GM23338 (cell line): ENCODE measurements at regions not wholly inside any gene's neighbourhood (a gene's known extent, or its start where the extent isn't known, plus 50 kb on each side); places are given as distances from the start of the nearest gene placed in this dataset.

Experiments used
- EZH2 ChIP-seq: fragments of 200-600 bp; sonication (generic); IDR thresholded peaks from one replicate; pipeline ENCODE4 v1.8.0; 2017; ENCODE audit warnings: antibody characterized with exemption, mild to moderate bottlenecking, low read depth; ENCODE audit not compliant: unreplicated experiment
- POLR2AphosphoS5 ChIP-seq: IDR thresholded peaks from 2 replicates; pipeline ENCODE4 v1.6.1; 2016; ENCODE audit warnings: antibody characterized with exemption, low read depth
- STAT1 ChIP-seq: IDR thresholded peaks from one replicate; pipeline ENCODE4 v1.6.1; 2016; ENCODE audit warnings: antibody characterized with exemption; ENCODE audit not compliant: unreplicated experiment
- TF ChIP-seq, protein P1 (sequence below): IDR thresholded peaks from one replicate; pipeline ENCODE4 v1.6.1; 2018; ENCODE audit warnings: antibody characterized with exemption; ENCODE audit not compliant: unreplicated experiment
- TF ChIP-seq, protein P2 (sequence below), 2 experiments: fragments of 200-600 bp in 1 of 2; sonication (generic) in 1 of 2; conservative IDR thresholded peaks; 2 replicates each; pipeline versions ENCODE4 v1.5.1 to v1.6.1; 2016 to 2017; ENCODE audit warnings: antibody characterized with exemption in 2 of 2, low read depth in 2 of 2, mild to moderate bottlenecking in 2 of 2, moderate library complexity in 1 of 2

DNA sequence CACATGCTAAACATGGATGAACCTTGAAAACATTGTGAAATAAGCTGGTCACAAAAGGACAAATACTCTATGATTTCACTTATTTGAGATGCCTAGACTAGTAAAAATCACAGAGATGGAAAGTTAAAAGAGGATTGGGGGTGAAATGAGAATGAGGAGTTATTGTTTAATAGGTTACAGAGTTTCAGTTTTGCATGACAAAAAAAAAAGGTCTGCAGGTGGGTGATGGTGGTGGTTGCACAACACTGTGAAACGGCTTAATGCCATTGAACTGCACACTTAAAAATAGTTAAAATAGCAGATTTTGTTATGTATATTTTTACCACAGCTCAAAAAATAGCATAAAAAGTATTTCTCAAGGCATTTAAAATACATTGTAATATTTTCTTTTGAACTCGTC is 151.9 kb upstream of the NRXN3 start:
- TF ChIP-seq, protein P1, sequence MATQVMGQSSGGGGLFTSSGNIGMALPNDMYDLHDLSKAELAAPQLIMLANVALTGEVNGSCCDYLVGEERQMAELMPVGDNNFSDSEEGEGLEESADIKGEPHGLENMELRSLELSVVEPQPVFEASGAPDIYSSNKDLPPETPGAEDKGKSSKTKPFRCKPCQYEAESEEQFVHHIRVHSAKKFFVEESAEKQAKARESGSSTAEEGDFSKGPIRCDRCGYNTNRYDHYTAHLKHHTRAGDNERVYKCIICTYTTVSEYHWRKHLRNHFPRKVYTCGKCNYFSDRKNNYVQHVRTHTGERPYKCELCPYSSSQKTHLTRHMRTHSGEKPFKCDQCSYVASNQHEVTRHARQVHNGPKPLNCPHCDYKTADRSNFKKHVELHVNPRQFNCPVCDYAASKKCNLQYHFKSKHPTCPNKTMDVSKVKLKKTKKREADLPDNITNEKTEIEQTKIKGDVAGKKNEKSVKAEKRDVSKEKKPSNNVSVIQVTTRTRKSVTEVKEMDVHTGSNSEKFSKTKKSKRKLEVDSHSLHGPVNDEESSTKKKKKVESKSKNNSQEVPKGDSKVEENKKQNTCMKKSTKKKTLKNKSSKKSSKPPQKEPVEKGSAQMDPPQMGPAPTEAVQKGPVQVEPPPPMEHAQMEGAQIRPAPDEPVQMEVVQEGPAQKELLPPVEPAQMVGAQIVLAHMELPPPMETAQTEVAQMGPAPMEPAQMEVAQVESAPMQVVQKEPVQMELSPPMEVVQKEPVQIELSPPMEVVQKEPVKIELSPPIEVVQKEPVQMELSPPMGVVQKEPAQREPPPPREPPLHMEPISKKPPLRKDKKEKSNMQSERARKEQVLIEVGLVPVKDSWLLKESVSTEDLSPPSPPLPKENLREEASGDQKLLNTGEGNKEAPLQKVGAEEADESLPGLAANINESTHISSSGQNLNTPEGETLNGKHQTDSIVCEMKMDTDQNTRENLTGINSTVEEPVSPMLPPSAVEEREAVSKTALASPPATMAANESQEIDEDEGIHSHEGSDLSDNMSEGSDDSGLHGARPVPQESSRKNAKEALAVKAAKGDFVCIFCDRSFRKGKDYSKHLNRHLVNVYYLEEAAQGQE = no peak
- TF ChIP-seq, protein P2, sequence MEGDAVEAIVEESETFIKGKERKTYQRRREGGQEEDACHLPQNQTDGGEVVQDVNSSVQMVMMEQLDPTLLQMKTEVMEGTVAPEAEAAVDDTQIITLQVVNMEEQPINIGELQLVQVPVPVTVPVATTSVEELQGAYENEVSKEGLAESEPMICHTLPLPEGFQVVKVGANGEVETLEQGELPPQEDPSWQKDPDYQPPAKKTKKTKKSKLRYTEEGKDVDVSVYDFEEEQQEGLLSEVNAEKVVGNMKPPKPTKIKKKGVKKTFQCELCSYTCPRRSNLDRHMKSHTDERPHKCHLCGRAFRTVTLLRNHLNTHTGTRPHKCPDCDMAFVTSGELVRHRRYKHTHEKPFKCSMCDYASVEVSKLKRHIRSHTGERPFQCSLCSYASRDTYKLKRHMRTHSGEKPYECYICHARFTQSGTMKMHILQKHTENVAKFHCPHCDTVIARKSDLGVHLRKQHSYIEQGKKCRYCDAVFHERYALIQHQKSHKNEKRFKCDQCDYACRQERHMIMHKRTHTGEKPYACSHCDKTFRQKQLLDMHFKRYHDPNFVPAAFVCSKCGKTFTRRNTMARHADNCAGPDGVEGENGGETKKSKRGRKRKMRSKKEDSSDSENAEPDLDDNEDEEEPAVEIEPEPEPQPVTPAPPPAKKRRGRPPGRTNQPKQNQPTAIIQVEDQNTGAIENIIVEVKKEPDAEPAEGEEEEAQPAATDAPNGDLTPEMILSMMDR (conservative IDR thresholded peaks at IDR 0.05; ENCODE audit: low read depth in 2 of 2) = no peak
- TF ChIP-seq POLR2AphosphoS5 = no peak
- TF ChIP-seq EZH2 = no peak
- TF ChIP-seq STAT1 = no peak
